HG02798 (cell line): ENCODE measurements at regions not wholly inside any gene's neighbourhood (a gene's known extent, or its start where the extent isn't known, plus 50 kb on each side); places are given as distances from the start of the nearest gene placed in this dataset.

ENCODE experiments used
- ATAC-seq: cut with Tn5 transposase; IDR thresholded peaks from one replicate; pipeline ENCODE4 v1.9.1; 2021; ENCODE audit warnings: mild to moderate bottlenecking; ENCODE audit not compliant: unreplicated experiment, poor library complexity

DNA sequence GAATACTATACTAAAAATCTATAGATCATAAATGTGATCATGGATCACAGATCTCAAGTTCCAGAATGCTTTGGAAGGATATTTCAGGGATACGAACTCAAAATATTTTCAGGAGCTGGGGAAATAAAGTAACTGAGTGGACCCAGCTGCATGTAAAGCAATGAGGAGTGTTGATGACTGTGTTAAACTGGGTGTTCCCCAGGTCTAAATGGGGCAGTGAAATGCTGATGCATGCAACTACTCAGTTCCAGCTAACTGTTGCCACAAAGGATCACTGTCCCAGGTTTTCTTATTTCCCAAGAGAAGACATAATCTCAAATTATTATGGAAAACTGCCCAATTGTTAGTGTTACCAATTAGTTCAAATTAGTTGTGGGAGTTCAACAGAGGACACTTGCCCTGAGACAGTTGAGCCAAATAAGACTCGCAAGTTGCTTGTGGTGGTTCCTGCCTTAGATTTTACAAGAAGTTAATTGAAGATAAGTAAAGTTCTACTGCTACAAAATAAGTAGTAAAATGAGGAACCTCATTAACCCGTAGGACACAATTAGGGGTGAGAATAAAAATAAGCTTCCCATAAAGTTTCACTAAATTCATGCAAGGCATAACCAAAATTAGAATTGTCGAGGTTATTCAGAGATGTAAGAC is 66.3 kb upstream of the IL12A start:
- no peak for ATAC-seq

DNA sequence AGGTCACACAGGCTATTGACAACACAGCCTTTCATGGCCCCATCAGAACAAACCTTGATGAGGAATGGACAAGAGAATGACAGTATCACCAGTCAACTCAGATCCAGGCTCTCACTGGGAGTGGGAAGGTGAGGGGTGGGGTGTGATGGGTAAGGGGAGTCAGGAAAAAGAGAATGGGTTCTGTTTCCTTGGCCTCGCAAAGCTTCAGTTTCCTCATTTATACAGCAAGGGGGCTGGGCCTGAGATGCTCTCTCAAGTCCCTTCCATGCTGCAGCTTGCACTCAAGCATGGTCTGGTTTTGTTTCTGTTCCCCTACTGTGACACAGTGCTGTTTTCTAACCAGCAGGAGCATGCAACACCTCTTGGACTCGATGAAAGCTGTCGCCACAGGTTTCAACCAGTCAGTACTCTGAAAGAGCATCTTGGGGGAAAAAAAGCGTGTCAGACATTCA is 65.7 kb upstream of the IL12A start:
- ATAC-seq, result peak; percentile 95

DNA sequence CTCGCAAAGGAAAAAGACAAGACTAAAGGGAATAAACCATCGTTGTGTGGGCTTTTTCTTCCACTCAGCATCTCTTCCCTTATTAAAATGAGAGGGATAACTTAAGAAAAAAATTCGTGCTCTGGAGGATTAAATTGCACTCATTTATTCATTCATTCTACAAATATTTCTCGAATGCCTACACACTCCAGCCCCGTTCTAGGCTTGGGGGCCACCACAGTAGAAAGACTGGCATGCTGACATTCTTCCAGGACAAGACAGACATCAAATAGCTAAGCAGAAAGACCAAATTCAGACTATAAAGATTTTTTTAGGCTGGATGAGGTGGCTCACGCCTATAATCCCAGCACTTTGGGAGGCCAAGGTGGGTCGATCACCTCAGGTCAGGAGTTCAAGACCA is 65.3 kb upstream of the IL12A start:
- ATAC-seq, result peak; percentile 1

DNA sequence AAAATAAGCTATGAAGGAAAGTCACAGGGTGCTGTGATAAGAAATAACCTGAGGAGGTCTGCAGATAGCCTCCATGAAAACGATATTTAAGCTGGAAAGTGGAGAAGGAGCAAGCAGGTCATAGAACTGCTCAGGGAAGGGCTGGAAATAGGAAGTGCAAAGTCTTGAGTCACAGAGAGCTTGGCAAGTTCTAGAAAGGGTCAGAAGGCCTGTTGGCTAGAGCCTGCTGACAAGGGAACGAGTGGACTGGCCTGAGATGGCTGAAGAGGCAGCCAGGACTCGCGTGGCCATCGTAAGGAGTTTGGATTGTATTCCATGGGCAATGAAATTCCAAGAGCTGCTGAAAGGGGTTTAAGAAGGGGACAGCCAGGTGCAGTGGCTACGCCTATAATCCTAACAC is 64.7 kb upstream of the IL12A start:
- ATAC-seq, result no peak

DNA sequence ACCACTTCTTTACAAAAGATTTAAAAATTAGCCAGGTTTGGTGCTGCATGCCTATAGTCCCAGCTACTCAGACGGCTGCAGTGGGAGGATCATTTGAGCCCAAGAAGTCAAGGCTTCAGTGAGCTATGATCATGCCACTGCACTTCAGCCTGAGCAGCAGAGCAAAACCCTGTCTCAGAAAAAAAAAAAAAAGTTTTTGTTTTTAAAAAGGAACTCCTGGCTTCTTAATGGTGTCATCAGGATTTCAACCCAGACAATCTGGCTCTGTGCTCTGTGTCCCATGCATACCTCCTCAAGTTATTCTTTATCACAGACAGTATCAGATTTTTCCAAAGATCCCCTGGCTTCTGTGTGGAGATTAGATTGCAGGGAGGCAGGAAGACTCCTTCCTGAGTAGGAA is 64.2 kb upstream of the IL12A start:
- ATAC-seq, result no peak

DNA sequence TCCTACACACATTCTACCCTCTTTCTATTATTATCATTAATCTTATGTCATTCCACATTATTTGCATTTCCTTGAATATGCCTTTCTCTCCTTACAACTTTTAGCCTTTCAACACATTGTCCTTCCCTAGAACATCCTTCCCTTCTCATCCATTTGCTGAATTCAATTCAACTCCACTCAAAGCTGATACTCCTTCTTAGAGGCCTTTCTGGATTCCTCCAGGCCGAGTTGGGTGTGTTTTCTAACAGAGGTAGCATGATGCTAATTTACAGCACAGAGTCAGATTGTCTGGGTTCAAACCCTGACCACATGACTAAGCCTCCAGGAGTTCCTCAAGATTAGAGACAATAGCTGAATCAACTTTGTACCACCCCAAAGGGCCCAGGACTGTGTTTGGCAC is 63.4 kb upstream of the IL12A start:
- ATAC-seq, result no peak

DNA sequence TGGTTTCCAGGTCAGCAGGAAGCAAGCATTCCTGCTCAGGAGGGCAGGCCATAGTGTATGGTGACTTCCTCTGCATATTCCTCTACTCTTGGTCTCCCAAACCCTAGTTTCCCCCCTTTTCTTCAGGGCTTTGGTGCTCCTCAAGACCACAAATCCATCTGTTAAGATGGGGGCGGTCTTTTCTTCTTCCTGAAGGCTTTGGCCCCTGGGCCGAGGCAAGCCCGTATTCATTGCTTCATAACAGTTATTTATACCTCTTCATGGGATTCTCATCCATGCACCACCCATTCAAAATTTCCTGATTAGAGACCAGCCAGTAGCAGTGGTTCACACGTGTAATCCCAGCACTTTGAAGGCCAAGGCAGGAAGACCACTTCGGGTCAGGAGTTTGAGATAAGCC is 62.1 kb upstream of the IL12A start:
- no peak for ATAC-seq

DNA sequence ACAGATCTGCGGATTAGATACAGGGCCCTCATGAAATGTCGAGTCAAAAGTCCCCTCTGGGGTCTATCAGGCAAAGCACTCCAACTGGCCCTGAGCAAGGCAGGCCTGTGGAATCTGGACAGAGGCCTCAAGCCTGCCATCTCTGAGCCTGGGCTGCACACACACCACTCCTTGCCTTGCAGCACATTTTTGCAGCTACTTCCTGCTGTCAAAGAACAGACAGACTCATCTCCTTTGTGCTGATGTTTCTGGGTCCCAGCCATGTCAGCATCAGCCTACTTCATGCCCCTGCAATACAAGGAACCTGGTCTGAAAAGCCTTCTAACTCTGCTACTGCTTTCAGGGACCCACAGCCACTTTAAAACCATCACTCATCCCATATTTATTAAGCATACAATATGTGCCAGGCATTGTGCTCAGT is 60.6 kb upstream of the IL12A start:
- ATAC-seq, result no peak

DNA sequence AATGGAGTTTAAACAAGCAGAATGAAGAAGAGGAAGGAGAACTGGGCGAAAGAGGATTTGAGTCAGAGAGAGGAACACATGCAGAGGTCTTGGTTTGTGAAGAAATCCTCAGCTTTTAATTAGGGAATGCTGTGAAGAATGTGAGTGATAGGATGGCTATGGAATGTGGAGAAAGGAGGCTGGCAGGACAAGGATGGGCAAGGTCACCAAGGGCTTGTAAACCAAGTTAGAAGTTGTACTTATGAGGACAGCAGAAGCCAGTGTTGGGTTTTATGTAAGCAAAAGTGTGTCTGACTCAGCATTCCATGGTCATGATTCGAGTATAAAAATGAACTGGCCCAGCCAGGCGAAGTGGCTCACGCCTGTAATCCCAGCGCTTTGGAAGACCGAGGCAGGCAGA is 60.0 kb upstream of the IL12A start:
- ATAC-seq, result no peak

DNA sequence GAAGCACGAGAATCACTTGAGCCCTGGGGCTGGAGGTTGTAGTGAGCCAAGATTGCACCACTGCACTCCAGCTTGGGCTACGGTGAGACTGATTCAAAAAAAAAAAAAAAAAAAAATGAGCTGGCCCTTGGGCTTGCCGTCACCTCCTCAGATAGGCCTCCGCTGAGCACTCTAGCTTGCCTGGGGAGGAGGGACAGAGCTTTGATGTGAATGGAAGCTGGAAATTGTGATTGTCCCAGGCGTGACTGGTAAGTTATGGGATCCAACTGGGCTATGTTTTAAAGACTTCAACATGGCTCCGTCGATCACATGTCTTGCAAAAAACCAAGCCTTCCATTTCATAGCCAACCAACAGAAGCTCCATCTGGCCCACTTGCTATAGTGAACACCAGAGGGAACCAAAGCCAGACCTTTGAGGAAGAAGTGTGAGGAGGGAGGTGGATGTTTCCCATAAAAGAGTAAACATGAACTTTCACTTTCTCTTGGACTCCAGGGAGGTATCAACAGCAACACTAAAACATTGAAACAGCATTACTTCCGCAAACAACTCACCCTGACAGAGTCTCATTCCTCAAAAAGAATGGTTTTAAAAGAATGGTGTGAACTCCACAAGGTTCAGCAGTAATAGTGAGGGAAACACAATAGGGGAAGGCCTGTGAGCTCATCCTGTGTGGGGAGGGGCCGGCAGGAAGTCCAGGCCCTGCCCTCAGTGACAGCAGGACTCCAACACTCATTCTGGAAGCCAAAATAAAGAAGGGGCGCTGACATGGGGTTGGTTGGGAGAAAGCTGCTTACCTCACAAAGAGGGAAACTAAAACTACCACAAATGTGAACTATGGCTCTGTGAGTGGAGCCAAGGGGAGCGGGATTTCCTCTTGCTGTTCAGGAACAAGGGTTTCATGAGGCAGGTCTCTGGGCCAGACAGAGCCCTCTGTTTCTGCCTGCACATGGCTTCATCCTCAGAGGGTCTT is 59.2 kb upstream of the IL12A start:
- ATAC-seq, result peak; percentile 63

DNA sequence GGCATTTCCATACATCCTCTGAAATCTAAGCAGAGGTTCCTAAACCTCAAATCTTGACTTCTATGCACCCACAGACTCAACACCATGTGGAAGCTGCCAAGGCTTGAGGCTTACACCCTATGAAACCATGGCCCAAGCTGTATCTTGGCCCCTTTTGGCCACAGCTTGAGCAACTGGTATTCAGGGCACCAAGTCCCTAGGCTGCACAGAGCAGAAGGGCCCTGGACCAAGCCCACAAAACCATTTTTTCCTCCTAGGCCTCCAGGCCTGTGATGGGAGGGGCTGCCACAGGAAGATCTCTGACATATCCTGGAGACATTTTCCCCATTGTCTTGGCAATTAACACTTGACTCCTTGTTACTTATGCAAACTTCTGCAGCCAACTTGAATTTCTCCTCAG is 54.4 kb upstream of the IL12A start:
- ATAC-seq, result no peak

DNA sequence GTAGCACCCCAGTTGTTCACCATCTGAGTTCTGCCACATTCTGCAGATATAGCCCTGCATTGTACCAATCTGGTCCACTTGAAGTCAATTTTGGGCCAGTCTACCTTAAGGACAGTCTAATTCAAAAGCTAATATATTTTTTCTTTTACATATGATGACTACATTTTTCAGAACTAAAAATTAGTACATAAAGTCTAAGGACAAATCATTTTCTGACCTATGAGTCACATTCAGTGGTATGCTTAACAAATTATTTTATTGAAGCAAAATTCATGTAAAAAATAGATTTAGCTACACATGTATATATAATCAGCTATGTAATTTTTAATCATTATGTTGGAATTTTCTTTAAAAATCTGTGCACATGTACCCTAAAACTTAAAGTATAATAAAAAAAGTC is 52.1 kb upstream of the IL12A start:
- no peak for ATAC-seq

DNA sequence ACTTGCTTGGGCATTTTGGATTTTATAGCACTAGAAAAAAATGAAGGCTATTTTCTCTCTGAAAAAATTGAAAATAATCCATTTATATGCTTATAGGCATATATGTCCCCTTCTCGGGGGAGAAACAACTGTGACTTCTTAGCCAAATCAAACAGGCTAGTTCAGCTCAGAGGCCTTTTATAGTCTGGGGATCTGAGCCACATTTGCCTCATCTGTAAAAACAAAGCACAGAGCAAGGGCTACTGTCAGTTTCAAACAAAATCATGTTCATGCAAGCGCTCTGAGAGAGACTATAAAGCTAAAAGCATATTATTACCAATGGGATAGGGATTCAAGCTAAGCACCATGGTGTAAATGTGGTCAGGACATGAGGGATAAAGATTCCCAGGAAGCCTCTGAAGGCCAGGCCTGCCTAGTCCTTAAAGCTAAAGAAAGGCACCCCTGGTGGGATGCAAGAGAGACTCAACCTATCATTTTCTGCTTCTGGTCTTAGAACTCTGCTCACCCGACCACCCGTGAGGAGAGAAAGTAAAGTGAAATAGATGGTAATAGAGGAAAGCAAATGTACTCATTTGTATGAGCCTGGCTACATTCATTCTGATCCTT is 51.0 kb upstream of the IL12A start:
- ATAC-seq, result no peak

DNA sequence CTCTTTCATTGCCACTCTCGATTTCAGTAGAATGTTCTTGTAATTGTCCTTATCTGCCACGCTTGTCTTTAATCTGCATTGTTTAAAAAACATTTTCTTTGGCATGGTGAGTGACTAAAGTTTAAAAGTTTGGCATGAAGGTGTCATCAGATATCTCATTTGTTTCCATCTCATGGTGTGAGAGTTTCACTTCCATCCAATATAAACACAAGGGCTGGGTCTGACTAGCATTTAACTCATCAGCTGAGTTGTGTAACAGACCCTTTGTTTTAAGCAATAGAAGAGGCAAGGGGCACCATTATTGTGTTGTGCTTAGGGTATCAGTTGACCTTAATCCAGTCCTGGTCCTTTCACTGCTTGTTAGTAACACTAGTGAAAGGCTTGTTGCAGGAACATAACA is 49.9 kb upstream of the IL12A start:
- ATAC-seq, result no peak
